HL-60 (cell line): ENCODE measurements at regions not wholly inside any gene's neighbourhood (a gene's known extent, or its start where the extent isn't known, plus 50 kb on each side); places are given as distances from the start of the nearest gene placed in this dataset.

Experiments
- DNase-seq, 2 experiments: peaks; one replicate each; pipeline ENCODE4 v3.0.0-alpha.2; 2010 to 2020; ENCODE audit warnings: low read depth in 1 of 2, low spot score in 1 of 2
- H3K27ac ChIP-seq: fragments of 250-450 bp; sonication (Bioruptor Pico); replicated peaks from 2 replicates; pipeline ENCODE4 v1.5.1; 2020; ENCODE audit warnings: mild to moderate bottlenecking, moderate library complexity
- H3K27me3 ChIP-seq: fragments of 250-450 bp; sonication (Bioruptor Pico); 2 replicates; pipeline ENCODE4 v1.5.1; 2021; ENCODE audit warnings: mild to moderate bottlenecking, moderate library complexity; ENCODE audit not compliant: insufficient read depth, poor library complexity, severe bottlenecking
- H3K4me3 ChIP-seq: replicated peaks from 2 replicates; pipeline ENCODE4 v1.5.1; 2011; ENCODE audit warnings: mild to moderate bottlenecking, control low read depth, low read length; ENCODE audit not compliant: insufficient read depth
- GABPA ChIP-seq: IDR thresholded peaks from 2 replicates; pipeline ENCODE4 v1.6.1; 2012; ENCODE audit warnings: low read depth
- POLR2AphosphoS5 ChIP-seq: IDR thresholded peaks from 2 replicates; pipeline ENCODE4 v1.6.1; 2012; ENCODE audit warnings: low read depth
- SPI1 ChIP-seq: IDR thresholded peaks from 2 replicates; pipeline ENCODE4 v1.6.1; 2012; ENCODE audit warnings: low read depth, mild to moderate bottlenecking, borderline replicate concordance
- TF ChIP-seq, protein P1 (sequence below): IDR thresholded peaks from 2 replicates; pipeline ENCODE4 v1.6.1; 2012; ENCODE audit warnings: low read depth; ENCODE audit not compliant: insufficient replicate concordance
- TF ChIP-seq, protein P2 (sequence below): IDR thresholded peaks from one replicate; pipeline ENCODE4 v1.5.1; 2011; ENCODE audit warnings: low read length, control low read depth, inconsistent platforms; ENCODE audit not compliant: insufficient read depth

DNA sequence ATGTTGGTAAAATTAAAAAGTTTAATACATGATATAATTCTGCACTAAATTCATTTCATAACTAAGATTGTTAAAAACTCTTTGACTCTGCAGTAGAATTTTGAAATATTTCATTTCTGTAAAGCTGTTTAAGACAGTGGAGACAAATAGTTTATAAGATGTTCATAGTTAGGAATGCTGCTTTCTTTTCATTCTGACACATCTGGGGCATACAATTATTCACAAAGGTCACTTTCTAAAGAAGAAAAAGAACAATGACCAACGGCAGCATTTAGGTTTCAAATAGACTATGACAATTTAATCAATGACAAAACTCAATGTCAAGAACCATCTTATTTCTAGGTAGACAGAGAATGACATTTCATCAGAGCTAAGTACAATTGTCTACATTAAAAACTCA is 1422.1 kb downstream of the PCDH9 start:
- no peaks in the 10 kb centered on the region for H3K27me3 ChIP-seq
- H3K4me3 ChIP-seq: no peak overlapping the region
- TF ChIP-seq SPI1: no peak
- TF ChIP-seq, protein P1, sequence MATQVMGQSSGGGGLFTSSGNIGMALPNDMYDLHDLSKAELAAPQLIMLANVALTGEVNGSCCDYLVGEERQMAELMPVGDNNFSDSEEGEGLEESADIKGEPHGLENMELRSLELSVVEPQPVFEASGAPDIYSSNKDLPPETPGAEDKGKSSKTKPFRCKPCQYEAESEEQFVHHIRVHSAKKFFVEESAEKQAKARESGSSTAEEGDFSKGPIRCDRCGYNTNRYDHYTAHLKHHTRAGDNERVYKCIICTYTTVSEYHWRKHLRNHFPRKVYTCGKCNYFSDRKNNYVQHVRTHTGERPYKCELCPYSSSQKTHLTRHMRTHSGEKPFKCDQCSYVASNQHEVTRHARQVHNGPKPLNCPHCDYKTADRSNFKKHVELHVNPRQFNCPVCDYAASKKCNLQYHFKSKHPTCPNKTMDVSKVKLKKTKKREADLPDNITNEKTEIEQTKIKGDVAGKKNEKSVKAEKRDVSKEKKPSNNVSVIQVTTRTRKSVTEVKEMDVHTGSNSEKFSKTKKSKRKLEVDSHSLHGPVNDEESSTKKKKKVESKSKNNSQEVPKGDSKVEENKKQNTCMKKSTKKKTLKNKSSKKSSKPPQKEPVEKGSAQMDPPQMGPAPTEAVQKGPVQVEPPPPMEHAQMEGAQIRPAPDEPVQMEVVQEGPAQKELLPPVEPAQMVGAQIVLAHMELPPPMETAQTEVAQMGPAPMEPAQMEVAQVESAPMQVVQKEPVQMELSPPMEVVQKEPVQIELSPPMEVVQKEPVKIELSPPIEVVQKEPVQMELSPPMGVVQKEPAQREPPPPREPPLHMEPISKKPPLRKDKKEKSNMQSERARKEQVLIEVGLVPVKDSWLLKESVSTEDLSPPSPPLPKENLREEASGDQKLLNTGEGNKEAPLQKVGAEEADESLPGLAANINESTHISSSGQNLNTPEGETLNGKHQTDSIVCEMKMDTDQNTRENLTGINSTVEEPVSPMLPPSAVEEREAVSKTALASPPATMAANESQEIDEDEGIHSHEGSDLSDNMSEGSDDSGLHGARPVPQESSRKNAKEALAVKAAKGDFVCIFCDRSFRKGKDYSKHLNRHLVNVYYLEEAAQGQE: no peak
- TF ChIP-seq GABPA: no peak
- no peak for TF ChIP-seq POLR2AphosphoS5
- TF ChIP-seq, protein P2, sequence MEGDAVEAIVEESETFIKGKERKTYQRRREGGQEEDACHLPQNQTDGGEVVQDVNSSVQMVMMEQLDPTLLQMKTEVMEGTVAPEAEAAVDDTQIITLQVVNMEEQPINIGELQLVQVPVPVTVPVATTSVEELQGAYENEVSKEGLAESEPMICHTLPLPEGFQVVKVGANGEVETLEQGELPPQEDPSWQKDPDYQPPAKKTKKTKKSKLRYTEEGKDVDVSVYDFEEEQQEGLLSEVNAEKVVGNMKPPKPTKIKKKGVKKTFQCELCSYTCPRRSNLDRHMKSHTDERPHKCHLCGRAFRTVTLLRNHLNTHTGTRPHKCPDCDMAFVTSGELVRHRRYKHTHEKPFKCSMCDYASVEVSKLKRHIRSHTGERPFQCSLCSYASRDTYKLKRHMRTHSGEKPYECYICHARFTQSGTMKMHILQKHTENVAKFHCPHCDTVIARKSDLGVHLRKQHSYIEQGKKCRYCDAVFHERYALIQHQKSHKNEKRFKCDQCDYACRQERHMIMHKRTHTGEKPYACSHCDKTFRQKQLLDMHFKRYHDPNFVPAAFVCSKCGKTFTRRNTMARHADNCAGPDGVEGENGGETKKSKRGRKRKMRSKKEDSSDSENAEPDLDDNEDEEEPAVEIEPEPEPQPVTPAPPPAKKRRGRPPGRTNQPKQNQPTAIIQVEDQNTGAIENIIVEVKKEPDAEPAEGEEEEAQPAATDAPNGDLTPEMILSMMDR: no peak
- DNase-seq: no peak
- no peak overlapping the region for H3K27ac ChIP-seq

DNA sequence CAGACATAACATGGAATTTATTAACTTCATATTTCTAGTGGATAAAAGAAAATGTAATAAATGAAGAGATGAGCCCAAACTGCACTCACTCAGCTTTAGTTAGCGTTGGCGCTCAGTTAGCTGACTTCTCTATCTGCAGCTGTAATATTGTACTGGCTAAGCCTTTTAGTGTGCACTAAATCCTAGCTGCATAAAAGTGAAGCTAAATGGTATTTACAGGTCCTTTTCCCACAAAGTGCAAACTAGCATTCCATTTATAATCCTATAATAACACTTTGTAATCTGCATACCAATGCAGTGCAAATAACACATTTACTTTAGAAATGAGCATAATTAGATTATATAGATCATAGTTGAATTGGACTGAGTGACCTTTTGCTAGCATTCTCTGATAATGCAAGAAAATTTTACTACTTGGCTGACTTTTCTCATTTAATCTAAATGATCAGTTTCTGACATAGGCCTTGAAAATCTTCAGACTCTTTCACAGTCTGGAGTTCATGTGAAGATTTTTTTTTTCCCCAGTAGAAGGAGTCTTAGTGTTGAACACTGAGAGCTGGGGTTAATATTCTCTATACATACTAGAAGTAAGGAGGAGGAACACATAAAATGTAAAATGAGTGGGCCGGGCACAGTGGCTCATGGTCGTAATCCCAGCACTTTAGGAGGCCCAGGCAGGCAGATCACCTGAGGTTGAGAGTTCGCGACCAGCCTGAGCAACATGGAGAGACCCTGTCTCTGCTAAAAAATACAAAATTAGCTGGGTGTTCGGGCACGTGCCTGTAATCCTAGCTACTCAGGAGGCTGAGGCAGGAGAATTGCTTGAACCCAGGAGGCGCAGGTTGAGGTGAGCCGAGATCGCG is 1426.4 kb downstream of the PCDH9 start:
- no peaks in the 10 kb centered on the region for H3K27me3 ChIP-seq
- DNase-seq: no peak
- H3K4me3 ChIP-seq: no peak overlapping the region
- TF ChIP-seq, protein P1: no peak
- TF ChIP-seq POLR2AphosphoS5: no peak
- TF ChIP-seq GABPA: no peak
- TF ChIP-seq, protein P2: no peak
- TF ChIP-seq SPI1: no peak
- no peak overlapping the region for H3K27ac ChIP-seq

DNA sequence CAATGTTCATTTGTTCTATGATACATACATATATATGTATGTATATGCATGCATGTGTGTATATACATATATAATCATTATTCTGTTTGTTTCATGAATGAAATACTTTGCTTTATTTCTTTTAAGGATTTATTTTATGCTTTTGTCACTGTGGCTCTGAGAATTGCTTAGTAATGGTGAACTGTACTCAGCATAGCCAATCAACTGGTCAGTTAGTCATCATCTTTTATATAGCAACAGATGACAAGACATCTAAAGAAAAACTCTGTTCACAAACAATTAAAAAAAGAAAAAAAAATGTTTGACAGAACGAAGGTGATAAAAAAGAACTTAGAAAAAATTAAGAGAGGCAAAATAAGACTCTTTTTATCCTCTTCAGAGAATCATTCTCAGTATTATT is 1440.3 kb downstream of the PCDH9 start:
- H3K4me3 ChIP-seq: no peak overlapping the region
- H3K27ac ChIP-seq: no peak overlapping the region
- no peak for DNase-seq
- no peaks in the 10 kb centered on the region for H3K27me3 ChIP-seq
- TF ChIP-seq GABPA (no peak), SPI1 (no peak), POLR2AphosphoS5 (no peak)
- TF ChIP-seq, protein P1: no peak
- TF ChIP-seq, protein P2: no peak
